BE2C (cell line): ENCODE measurements at regions not wholly inside any gene's neighbourhood (a gene's known extent, or its start where the extent isn't known, plus 50 kb on each side); places are given as distances from the start of the nearest gene placed in this dataset.

Source experiments
- DNase-seq: peaks from one replicate; pipeline ENCODE4 v3.0.0-alpha.2; 2020
- H3K27me3 ChIP-seq: fragments of 250-450 bp; sonication (Bioruptor Pico); 2 replicates; pipeline ENCODE4 v1.5.1; 2020; ENCODE audit warnings: mild to moderate bottlenecking
- H3K36me3 ChIP-seq: fragments of 250-450 bp; sonication (Bioruptor Pico); 2 replicates; pipeline ENCODE4 v1.5.1; 2020; ENCODE audit warnings: mild to moderate bottlenecking
- H3K4me1 ChIP-seq: fragments of 250-450 bp; sonication (Bioruptor Pico); 2 replicates; pipeline ENCODE4 v1.5.1; 2020
- H3K4me3 ChIP-seq: 2 replicates; pipeline ENCODE4 v1.5.1; 2011; ENCODE audit warnings: low read depth, low read length
- H3K9me3 ChIP-seq: fragments of 250-450 bp; sonication (Bioruptor Pico); 2 replicates; pipeline ENCODE4 v1.5.1; 2020
- TF ChIP-seq, protein P1 (sequence below): IDR thresholded peaks from 2 replicates; pipeline ENCODE4 v1.5.1; 2012; ENCODE audit warnings: mild to moderate bottlenecking, low read depth, low read length

DNA sequence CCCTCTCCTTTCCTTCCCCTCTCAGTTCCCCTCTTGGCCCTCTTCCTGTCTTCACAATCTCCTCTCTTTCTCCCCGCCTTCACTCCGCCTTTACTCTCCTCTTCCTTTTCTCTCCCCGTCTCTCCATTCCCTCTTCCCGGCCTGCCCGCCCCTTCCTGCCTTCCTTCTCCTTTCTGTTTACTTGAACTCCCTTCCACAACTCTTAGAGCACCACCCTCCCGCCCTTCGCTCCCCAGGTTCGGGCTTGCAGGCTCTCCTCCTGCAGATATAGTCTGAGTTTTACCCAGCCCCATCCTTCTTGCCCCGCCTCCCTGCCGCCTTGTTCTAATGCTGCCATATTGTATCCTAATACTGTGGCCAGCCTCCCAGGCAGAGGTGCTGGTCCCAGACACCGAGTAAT lies 201.5 kb upstream of the N4BP1 start:
- DNase-seq, result no peak
- no peaks in the 10 kb centered on the region for H3K9me3 ChIP-seq
- no peaks in the 10 kb centered on the region for H3K4me1 ChIP-seq
- H3K27me3 ChIP-seq, result no peaks in the 10 kb centered on the region
- H3K4me3 ChIP-seq, result no peak overlapping the region
- H3K36me3 ChIP-seq, result no peaks in the 10 kb centered on the region
- TF ChIP-seq, protein P1, sequence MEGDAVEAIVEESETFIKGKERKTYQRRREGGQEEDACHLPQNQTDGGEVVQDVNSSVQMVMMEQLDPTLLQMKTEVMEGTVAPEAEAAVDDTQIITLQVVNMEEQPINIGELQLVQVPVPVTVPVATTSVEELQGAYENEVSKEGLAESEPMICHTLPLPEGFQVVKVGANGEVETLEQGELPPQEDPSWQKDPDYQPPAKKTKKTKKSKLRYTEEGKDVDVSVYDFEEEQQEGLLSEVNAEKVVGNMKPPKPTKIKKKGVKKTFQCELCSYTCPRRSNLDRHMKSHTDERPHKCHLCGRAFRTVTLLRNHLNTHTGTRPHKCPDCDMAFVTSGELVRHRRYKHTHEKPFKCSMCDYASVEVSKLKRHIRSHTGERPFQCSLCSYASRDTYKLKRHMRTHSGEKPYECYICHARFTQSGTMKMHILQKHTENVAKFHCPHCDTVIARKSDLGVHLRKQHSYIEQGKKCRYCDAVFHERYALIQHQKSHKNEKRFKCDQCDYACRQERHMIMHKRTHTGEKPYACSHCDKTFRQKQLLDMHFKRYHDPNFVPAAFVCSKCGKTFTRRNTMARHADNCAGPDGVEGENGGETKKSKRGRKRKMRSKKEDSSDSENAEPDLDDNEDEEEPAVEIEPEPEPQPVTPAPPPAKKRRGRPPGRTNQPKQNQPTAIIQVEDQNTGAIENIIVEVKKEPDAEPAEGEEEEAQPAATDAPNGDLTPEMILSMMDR, result no peak

DNA sequence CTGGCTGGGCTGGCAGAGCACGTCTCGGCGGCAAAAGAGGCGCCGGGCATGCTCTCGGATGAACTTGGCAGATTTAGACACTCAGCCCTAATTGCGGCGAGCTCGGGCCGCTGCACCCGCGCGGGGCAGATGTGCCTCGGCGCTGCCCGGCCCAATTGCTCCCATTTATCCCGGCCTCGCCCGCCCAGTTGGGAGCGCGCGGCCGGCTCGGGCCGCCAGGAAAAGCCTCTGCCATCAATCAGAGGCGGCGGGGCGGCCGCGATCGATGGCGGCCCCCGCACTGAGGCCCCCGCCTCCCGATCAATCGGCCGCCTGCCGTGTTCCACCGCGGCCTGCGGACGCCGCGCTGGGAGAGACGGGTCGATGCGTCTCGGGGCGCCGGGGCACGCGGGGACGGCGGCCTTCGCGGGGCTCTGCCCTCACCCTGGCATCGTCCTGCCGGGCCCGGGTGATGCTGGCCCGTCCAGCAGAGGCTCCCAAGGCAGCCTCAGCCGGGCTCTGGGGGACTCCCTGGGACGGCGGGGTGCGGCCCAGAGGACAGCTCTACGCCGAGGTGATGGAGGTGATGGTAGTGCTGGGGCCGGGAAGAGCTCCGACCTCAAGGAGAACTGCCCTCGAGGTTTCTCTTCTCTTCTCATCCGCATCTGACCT lies 200.9 kb upstream of the N4BP1 start:
- H3K9me3 ChIP-seq, result no peaks in the 10 kb centered on the region
- DNase-seq, result no peak
- no peaks in the 10 kb centered on the region for H3K27me3 ChIP-seq
- H3K36me3 ChIP-seq, result no peaks in the 10 kb centered on the region
- TF ChIP-seq, protein P1, result no peak
- no peak overlapping the region for H3K4me3 ChIP-seq
- H3K4me1 ChIP-seq, result no peaks in the 10 kb centered on the region

DNA sequence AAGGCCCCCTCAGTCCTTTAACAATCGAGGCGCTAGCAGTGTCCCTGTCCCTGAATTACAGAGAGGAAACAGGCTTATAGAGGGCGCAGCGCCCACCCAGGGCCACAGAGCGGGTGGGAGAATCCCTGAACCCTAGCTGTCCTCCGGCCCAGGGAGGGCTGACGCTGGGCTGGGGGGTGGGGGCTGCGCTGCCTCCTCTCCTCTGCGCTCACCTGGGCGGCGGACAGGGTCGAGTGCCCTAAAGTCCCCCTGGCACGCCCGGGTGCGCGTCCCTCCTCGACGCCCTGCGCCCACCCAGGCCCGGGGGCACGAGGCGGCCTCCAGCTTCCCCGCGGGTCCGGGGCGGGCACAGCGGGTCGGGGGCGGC lies 200.4 kb upstream of the N4BP1 start:
- TF ChIP-seq, protein P1, result no peak
- no peaks in the 10 kb centered on the region for H3K27me3 ChIP-seq
- no peaks in the 10 kb centered on the region for H3K4me1 ChIP-seq
- no peaks in the 10 kb centered on the region for H3K9me3 ChIP-seq
- DNase-seq, result no peak
- no peak overlapping the region for H3K4me3 ChIP-seq
- no peaks in the 10 kb centered on the region for H3K36me3 ChIP-seq

DNA sequence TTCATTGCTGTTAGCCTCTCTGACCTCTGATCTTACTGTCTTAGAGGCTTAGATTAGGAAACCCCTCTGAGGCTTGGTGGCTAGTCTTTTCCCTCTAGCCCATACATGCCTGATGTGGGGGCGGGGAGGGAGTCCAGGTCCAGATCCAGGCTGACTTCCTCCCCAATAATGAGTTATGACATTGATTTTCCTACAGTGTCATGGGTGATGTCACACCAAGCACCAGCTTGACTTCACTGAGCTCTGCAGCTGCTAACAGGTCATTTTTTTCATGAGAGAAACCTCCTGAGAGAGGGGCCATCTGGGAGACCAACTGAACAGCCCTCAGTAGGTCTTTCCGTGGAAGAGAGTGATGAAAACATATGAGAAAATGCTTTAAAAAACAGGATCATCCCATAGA lies 180.2 kb upstream of the N4BP1 start:
- Histone ChIP-seq H3K4me3 (no peak overlapping the region), H3K36me3 (no peaks in the 10 kb centered on the region), H3K9me3 (no peaks in the 10 kb centered on the region), H3K4me1 (no peaks in the 10 kb centered on the region), H3K27me3 (no peaks in the 10 kb centered on the region)
- TF ChIP-seq, protein P1, result no peak
- no peak for DNase-seq

DNA sequence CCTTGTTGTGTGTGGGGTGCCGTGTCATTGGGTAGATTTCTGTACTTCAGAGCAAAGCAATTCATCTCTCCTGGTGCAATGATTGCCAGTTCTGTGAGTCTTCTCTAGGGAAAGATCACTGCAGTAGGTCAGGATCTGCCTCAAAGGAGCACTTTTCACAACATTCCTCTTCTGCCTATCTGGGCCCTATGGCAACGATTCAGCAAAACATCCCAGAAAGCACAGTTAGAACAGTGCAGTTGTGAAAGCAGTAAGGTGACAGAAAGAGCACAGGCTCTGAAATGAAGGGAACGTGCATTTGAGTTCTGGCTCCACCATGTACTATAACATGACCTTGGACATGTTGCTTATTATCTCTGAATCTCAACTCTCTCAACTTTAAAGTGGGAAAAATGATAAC lies 178.5 kb upstream of the N4BP1 start:
- Histone ChIP-seq H3K36me3 (no peaks in the 10 kb centered on the region), H3K4me1 (no peaks in the 10 kb centered on the region), H3K4me3 (no peak overlapping the region), H3K27me3 (no peaks in the 10 kb centered on the region), H3K9me3 (no peaks in the 10 kb centered on the region)
- no peak for DNase-seq
- TF ChIP-seq, protein P1, result no peak

DNA sequence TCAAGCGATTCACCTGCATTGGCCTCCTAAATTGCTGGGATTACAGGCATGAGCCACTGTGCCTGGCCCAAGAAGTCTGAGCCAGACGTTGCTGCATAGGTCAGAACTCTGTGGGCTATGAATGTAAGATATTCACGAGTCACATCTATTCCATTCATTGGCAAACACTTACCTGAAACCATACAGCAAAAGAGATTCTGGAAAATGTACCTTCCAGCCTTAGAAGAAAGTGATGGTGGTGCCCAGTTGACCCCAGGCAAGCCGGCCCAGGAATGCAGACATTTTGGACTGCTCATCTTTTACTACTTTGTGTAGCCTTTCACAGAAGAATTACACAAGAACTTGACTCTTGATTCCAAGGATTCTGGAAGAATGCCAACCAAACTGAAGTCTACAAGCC lies 135.6 kb upstream of the N4BP1 start:
- H3K4me3 ChIP-seq, result no peak overlapping the region
- H3K27me3 ChIP-seq, result no peaks in the 10 kb centered on the region
- no peaks in the 10 kb centered on the region for H3K36me3 ChIP-seq
- H3K4me1 ChIP-seq, result no peaks in the 10 kb centered on the region
- DNase-seq, result no peak
- TF ChIP-seq, protein P1, result no peak
- no peaks in the 10 kb centered on the region for H3K9me3 ChIP-seq
